ENCODE measurements at regions not wholly inside any gene's neighbourhood (a gene's known extent, or its start where the extent isn't known, plus 50 kb on each side); places are given as distances from the start of the nearest gene placed in this dataset.

DNA sequence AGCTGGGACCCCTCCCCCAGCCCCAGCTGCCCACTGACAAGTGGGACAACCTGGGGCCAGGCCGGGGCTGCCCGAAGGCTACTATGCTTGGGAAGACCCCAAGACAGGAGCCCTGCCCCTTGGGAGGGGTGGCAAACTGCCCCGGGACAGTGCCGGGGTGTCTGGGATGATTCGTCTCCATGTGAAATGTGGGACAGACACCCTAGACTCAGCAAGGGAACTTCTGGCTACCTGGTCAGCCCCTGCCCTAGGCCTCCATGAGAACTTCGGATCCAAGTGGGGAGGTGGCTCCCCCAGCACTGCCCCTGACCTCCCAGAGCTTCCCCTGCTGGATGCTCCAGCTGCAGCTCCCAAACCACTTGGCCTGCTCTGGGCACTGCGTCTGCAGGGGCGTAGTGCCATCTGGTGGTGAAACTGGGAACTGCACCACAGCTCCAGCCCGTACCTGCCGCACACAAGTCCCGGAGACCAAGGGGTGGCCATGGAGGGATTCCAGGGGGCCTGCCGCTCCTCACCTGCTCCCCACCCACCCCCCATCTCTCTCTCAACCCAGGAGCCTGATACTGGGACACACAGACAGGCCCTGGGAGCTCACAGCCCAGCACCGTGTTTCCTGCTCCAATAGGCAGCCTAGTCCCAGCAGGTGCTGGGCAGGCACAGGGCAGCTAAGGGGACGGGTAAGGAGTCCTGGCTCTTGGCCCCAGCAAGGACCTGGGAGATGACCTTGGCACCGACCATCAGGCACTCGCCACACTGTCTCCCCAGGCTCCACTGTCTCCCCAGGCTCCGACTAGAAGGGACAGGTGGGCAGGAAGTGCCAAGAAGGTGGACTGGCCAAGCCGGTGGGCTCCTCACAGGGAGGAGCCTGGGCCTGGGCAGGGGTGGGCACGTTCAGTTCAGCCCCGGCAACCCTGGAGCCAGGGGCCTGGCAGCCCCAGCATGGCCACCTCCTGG is 194.1 kb downstream of the IGLL1 start:
- FAIRE-seq (peak; percentile 79), DNase-seq (ENCODE audit: low spot score) (peak; percentile 59), ATAC-seq (peak; percentile 85)
- H3K4me2 ChIP-seq (ENCODE audit: low read depth, low read length), result no peak overlapping the region
- intact Hi-C loops (cut with micrococcal nuclease; ENCODE audit: unreplicated experiment), result loop anchor here (2.0 to 5.0 kb wide), 3 partner anchors 63 to 214 kb away; no protein-coding TSS in a partner anchor
- BruUV-seq (replicated peaks), result no TSS peak
- H3K9me3 ChIP-seq (ENCODE audit: low read length), result no peaks in the 10 kb centered on the region
- H2AFZ ChIP-seq (ENCODE audit: low read length), result no peak overlapping the region
- no peaks in the 10 kb centered on the region for H3K79me2 ChIP-seq (ENCODE audit: insufficient read depth, low read length)
- H3K27ac ChIP-seq (ENCODE audit: extremely low read length, insufficient read depth, low read length), result no peak overlapping the region
- no peak overlapping the region for H3K9ac ChIP-seq (ENCODE audit: insufficient read depth, low read depth, low read length)
- no peak overlapping the region for H3K4me3 ChIP-seq (replicated peaks in 1 of 3; ENCODE audit: insufficient read depth in 1 of 3, low read depth in 2 of 3, low read length in 3 of 3)
- 46% methylated on average over 5 of the region's 20 CpGs for WGBS (ENCODE audit: low lambda C conversion rate)
- CTCF ChIA-PET (ENCODE audit: low intra/inter-chr PET ratio, low total read pairs), result interaction anchor here (1.2 to 3.1 kb wide), 6 partner anchors 64 to 427 kb away, joined by 3 to 22 read pairs (median 8); no protein-coding TSS in a partner anchor
- H4K20me1 ChIP-seq (ENCODE audit: insufficient read depth, low read length), result no peaks in the 10 kb centered on the region
- in situ Hi-C loops (cut with HindIII; ENCODE audit: extremely low pct_ligation_motif_present, low pct_unique_long_range_greater_than_20kb), result loop anchor here (25.0 kb wide), 1 partner anchor 424 kb away; no protein-coding TSS in a partner anchor
- no peaks in the 10 kb centered on the region for H3K36me3 ChIP-seq (replicated peaks in 1 of 2; ENCODE audit: control insufficient read depth in 1 of 2, insufficient read depth in 2 of 2, low read length in 2 of 2)
- POLR2A ChIA-PET, result no interaction called here
- H3K4me1 ChIP-seq (ENCODE audit: insufficient read depth, low read length), result peaks cover 27% of the 10 kb centered on the region
- H3K27me3 ChIP-seq (ENCODE audit: control insufficient read depth in 1 of 2, insufficient read depth in 2 of 2, low read length in 2 of 2), result peaks cover 8 to 32% of the 10 kb centered on the region in 2 experiments; a peak in 4 of 5 replicates
- TF ChIP-seq HDAC2 (CRISPR knock-in tag; IDR thresholded peaks at IDR 0.05) (0 out of 2 replicates have a peak, but pooled peaks have one; percentile 20), ZFX (CRISPR knock-in tag; IDR thresholded peaks at IDR 0.05; ENCODE audit: low read depth) (peak; percentile 53), TEAD3 (CRISPR knock-in tag; optimal IDR thresholded peaks at IDR 0.05; ENCODE audit: borderline replicate concordance) (peak; percentile 37), ZNF747 (CRISPR knock-in tag; IDR thresholded peaks at IDR 0.05; ENCODE audit: borderline replicate concordance) (no peak), TCF12 (IDR thresholded peaks at IDR 0.05) (no peak), TCF12 (CRISPR knock-in tag; IDR thresholded peaks at IDR 0.05) (no peak), NRL (CRISPR knock-in tag; IDR thresholded peaks at IDR 0.05; ENCODE audit: borderline replicate concordance) (0 out of 2 replicates have a peak, but pooled peaks have one; percentile 38), FOXA1 (IDR thresholded peaks at IDR 0.05) (no peak), FOXA1 (CRISPR knock-in tag; IDR thresholded peaks at IDR 0.05) (0 out of 2 replicates have a peak, but pooled peaks have one; percentile 15)
- TF ChIP-seq, protein P1, sequence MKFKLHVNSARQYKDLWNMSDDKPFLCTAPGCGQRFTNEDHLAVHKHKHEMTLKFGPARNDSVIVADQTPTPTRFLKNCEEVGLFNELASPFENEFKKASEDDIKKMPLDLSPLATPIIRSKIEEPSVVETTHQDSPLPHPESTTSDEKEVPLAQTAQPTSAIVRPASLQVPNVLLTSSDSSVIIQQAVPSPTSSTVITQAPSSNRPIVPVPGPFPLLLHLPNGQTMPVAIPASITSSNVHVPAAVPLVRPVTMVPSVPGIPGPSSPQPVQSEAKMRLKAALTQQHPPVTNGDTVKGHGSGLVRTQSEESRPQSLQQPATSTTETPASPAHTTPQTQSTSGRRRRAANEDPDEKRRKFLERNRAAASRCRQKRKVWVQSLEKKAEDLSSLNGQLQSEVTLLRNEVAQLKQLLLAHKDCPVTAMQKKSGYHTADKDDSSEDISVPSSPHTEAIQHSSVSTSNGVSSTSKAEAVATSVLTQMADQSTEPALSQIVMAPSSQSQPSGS (CRISPR knock-in tag; IDR thresholded peaks at IDR 0.05), result no peak
- TF ChIP-seq, protein P2, sequence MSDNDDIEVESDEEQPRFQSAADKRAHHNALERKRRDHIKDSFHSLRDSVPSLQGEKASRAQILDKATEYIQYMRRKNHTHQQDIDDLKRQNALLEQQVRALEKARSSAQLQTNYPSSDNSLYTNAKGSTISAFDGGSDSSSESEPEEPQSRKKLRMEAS (IDR thresholded peaks at IDR 0.05), result peak; percentile 31; the same call in 1 of the 2 replicates
- TF ChIP-seq, protein P3, sequence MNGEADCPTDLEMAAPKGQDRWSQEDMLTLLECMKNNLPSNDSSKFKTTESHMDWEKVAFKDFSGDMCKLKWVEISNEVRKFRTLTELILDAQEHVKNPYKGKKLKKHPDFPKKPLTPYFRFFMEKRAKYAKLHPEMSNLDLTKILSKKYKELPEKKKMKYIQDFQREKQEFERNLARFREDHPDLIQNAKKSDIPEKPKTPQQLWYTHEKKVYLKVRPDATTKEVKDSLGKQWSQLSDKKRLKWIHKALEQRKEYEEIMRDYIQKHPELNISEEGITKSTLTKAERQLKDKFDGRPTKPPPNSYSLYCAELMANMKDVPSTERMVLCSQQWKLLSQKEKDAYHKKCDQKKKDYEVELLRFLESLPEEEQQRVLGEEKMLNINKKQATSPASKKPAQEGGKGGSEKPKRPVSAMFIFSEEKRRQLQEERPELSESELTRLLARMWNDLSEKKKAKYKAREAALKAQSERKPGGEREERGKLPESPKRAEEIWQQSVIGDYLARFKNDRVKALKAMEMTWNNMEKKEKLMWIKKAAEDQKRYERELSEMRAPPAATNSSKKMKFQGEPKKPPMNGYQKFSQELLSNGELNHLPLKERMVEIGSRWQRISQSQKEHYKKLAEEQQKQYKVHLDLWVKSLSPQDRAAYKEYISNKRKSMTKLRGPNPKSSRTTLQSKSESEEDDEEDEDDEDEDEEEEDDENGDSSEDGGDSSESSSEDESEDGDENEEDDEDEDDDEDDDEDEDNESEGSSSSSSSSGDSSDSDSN (CRISPR knock-in tag; IDR thresholded peaks at IDR 0.05), result 0 out of 2 replicates have a peak, but pooled peaks have one; percentile 17
- TF ChIP-seq, protein P4, sequence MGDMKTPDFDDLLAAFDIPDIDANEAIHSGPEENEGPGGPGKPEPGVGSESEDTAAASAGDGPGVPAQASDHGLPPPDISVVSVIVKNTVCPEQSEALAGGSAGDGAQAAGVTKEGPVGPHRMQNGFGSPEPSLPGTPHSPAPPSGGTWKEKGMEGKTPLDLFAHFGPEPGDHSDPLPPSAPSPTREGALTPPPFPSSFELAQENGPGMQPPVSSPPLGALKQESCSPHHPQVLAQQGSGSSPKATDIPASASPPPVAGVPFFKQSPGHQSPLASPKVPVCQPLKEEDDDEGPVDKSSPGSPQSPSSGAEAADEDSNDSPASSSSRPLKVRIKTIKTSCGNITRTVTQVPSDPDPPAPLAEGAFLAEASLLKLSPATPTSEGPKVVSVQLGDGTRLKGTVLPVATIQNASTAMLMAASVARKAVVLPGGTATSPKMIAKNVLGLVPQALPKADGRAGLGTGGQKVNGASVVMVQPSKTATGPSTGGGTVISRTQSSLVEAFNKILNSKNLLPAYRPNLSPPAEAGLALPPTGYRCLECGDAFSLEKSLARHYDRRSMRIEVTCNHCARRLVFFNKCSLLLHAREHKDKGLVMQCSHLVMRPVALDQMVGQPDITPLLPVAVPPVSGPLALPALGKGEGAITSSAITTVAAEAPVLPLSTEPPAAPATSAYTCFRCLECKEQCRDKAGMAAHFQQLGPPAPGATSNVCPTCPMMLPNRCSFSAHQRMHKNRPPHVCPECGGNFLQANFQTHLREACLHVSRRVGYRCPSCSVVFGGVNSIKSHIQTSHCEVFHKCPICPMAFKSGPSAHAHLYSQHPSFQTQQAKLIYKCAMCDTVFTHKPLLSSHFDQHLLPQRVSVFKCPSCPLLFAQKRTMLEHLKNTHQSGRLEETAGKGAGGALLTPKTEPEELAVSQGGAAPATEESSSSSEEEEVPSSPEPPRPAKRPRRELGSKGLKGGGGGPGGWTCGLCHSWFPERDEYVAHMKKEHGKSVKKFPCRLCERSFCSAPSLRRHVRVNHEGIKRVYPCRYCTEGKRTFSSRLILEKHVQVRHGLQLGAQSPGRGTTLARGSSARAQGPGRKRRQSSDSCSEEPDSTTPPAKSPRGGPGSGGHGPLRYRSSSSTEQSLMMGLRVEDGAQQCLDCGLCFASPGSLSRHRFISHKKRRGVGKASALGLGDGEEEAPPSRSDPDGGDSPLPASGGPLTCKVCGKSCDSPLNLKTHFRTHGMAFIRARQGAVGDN (CRISPR knock-in tag; IDR thresholded peaks at IDR 0.05), result peak; percentile 55
- TF ChIP-seq, protein P5, sequence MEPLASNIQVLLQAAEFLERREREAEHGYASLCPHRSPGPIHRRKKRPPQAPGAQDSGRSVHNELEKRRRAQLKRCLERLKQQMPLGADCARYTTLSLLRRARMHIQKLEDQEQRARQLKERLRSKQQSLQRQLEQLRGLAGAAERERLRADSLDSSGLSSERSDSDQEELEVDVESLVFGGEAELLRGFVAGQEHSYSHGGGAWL (CRISPR knock-in tag; IDR thresholded peaks at IDR 0.05), result 0 out of 2 replicates have a peak, but pooled peaks have one; percentile 27
